Gastroesophageal sphincter (tissue), 4 donors: ENCODE measurements at regions not wholly inside any gene's neighbourhood (a gene's known extent, or its start where the extent isn't known, plus 50 kb on each side); places are given as distances from the start of the nearest gene placed in this dataset.

Experiments
- ATAC-seq: fragments of 150-250 bp; one replicate; pipeline ENCODE4 v1.9.1; 2016; ENCODE audit warnings: mild to moderate bottlenecking, moderate library complexity
- H3K27ac ChIP-seq, 4 donors: fragments of 200-600 bp; sonication (generic) in 3 of 4; 1 replicate in 3 of 4; 2 replicates in 1 of 4; pipeline ENCODE4 v1.5.1; 2016 to 2019
- H3K27me3 ChIP-seq: fragments of 200-600 bp; sonication (generic); one replicate; pipeline ENCODE4 v1.5.1; 2019
- H3K36me3 ChIP-seq, 2 donors: fragments of 200-600 bp; sonication (generic); one replicate each; pipeline ENCODE4 v1.5.1; 2019; ENCODE audit warnings: control low read depth in 1 of 2
- H3K4me1 ChIP-seq, 3 donors: fragments of 200-600 bp; sonication (generic); 1 replicate in 2 of 3; 2 replicates in 1 of 3; pipeline ENCODE4 v1.5.1; 2016 to 2019; ENCODE audit warnings: control low read depth in 2 of 3
- H3K4me3 ChIP-seq, 2 donors: fragments of 200-600 bp; sonication (generic); one replicate each; pipeline ENCODE4 v1.5.1; 2019; ENCODE audit warnings: mild to moderate bottlenecking in 1 of 2, moderate library complexity in 1 of 2
- H3K9me3 ChIP-seq, 3 donors: fragments of 200-600 bp; sonication (generic); one replicate each; pipeline ENCODE4 v1.5.1; 2017 to 2019; ENCODE audit warnings: control low read depth in 2 of 3
- EP300 ChIP-seq: sonication (generic); formaldehyde crosslinking; IDR thresholded peaks from one replicate; pipeline ENCODE4 v1.6.1; 2017; ENCODE audit warnings: antibody characterized with exemption, mild to moderate bottlenecking
- POLR2A ChIP-seq, 2 donors: fragments of 450-650 bp; IDR thresholded peaks; one replicate each; pipeline ENCODE4 v1.6.1; 2017; ENCODE audit warnings: antibody characterized with exemption in 2 of 2, mild to moderate bottlenecking in 2 of 2, moderate library complexity in 1 of 2
- POLR2AphosphoS5 ChIP-seq: sonication (generic); formaldehyde crosslinking; IDR thresholded peaks from one replicate; pipeline ENCODE4 v1.6.1; 2017; ENCODE audit warnings: antibody characterized with exemption
- WGBS, 2 donors: methylation state at CpG; one replicate each; pipeline ENCODE4 v1.1.5; 2018; ENCODE audit warnings: low coverage in 1 of 2; 5-methylcytosine and 5-hydroxymethylcytosine counted together
- TF ChIP-seq, protein P1 (sequence below), 4 experiments: fragments of 200-600 bp in 2 of 4; fragments of 450-650 bp in 2 of 4; sonication (generic) in 1 of 4; IDR thresholded peaks; one replicate each; pipeline ENCODE4 v1.5.1; 2017 to 2019; ENCODE audit warnings: antibody characterized with exemption in 4 of 4, mild to moderate bottlenecking in 2 of 4, moderate library complexity in 2 of 4

DNA sequence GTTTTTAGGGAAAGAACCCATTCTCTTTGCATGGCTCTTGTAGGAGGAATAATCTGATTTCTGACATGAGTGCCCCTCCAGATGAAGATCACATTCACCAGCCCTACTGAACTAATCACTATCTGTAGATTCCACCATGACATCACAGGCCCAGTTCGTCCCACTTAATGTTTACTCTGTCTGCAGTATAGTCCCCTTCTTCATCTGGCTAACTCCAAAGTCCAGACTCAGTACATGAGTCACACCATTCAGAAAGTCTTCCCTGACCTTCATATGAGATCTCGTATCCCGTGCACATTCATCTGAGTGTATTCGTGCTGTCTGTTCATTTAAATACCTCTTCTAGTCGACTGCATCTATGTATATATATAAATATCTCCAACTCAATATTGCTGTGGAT is 366.5 kb upstream of the AKR1E2 start:
- no peak for ATAC-seq
- no peaks in the 10 kb centered on the region for H3K9me3 ChIP-seq
- 74 to 82% methylated on average over 5 of the region's 5 CpGs for WGBS, 2 donors

DNA sequence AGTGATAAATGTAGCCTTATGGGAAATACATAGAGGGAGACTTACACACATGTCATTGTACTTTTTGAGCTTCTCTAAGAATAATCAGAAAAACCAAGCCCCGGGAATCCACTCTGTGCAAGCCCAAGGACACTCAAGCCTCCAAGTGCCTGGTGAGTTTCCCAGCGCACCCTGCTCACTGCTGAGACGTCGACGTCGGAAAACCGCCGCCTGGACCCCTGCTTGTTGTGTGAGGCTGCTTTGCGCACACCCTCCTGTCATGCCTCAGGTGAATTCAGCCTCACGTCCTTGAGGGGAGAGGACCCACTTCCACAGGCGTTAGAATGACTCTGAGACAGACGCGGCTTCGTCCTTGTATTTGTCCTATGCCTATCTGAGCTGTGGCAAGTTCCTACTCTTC is 368.4 kb upstream of the AKR1E2 start:
- Histone ChIP-seq H3K27me3 (no peaks in the 10 kb centered on the region), H3K27ac (no peak overlapping the region), H3K4me3 (no peak overlapping the region), H3K36me3 (no peaks in the 10 kb centered on the region), H3K4me1 (no peaks in the 10 kb centered on the region), H3K9me3 (no peaks in the 10 kb centered on the region)
- no peak for ATAC-seq
- TF ChIP-seq, protein P1, sequence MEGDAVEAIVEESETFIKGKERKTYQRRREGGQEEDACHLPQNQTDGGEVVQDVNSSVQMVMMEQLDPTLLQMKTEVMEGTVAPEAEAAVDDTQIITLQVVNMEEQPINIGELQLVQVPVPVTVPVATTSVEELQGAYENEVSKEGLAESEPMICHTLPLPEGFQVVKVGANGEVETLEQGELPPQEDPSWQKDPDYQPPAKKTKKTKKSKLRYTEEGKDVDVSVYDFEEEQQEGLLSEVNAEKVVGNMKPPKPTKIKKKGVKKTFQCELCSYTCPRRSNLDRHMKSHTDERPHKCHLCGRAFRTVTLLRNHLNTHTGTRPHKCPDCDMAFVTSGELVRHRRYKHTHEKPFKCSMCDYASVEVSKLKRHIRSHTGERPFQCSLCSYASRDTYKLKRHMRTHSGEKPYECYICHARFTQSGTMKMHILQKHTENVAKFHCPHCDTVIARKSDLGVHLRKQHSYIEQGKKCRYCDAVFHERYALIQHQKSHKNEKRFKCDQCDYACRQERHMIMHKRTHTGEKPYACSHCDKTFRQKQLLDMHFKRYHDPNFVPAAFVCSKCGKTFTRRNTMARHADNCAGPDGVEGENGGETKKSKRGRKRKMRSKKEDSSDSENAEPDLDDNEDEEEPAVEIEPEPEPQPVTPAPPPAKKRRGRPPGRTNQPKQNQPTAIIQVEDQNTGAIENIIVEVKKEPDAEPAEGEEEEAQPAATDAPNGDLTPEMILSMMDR (IDR thresholded peaks at IDR 0.05): no peak
- no peak for TF ChIP-seq POLR2AphosphoS5
- no peak for TF ChIP-seq POLR2A (IDR thresholded peaks at IDR 0.05)
- TF ChIP-seq EP300: no peak
- WGBS, 2 donors: 94 to 96% methylated on average over 7 to 11 of the region's 14 CpGs

More for the DNA sequence above, 366.5 kb upstream of the AKR1E2 start:
- TF ChIP-seq POLR2A (IDR thresholded peaks at IDR 0.05) (no peak), POLR2AphosphoS5 (no peak), EP300 (no peak)
- TF ChIP-seq, protein P1 (IDR thresholded peaks at IDR 0.05): no peak
- H3K4me1 ChIP-seq: no peaks in the 10 kb centered on the region
- no peaks in the 10 kb centered on the region for H3K27me3 ChIP-seq
- H3K27ac ChIP-seq: no peak overlapping the region
- H3K36me3 ChIP-seq: no peaks in the 10 kb centered on the region
- H3K4me3 ChIP-seq: no peak overlapping the region

DNA sequence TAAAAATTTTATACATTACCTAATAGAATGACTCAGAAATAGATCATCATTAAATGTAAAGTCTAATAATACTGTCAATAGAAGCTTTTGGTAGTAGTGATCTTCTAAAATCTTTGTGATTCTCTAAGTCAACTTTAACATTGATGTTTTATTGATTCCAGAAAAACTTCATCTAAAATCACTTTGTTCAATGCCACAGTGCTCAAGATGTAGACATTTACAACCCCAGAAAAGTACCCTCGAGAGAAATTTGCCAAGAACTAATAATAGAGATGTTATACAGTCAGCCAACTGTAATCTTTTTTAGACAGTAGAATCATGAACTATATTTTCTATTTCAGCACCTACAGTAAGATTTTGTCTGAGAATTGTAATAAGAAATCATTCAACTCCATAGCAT is 369.2 kb upstream of the AKR1E2 start:
- H3K9me3 ChIP-seq: no peaks in the 10 kb centered on the region
- H3K36me3 ChIP-seq: no peaks in the 10 kb centered on the region
- H3K4me1 ChIP-seq: no peaks in the 10 kb centered on the region
- TF ChIP-seq EP300 (no peak), POLR2AphosphoS5 (no peak), POLR2A (IDR thresholded peaks at IDR 0.05) (no peak)
- TF ChIP-seq, protein P1 (IDR thresholded peaks at IDR 0.05): no peak
- no peaks in the 10 kb centered on the region for H3K27me3 ChIP-seq
- 30 to 50% methylated on average over 1 of the region's 1 CpG for WGBS, 2 donors
- H3K4me3 ChIP-seq: no peak overlapping the region
- ATAC-seq: no peak
- no peak overlapping the region for H3K27ac ChIP-seq

DNA sequence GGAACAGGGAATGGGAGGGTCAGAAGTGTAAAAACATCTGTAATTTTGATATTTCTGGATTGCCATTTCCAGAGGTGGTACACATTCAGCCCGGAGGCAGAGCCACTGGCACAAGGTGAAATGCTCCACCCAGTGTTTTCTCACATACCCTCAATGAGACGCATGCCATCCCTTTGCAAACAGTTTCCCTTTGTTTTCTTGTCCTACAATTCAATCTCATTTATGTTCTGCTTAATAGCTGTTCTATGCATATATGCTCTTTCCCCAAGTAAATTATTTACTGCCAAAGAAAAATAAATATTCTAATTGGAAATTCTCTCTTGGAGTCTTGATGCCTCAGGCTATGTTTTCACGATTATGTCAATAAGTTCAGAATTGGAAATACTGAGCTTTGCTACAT is 369.7 kb upstream of the AKR1E2 start:
- H3K4me1 ChIP-seq: no peaks in the 10 kb centered on the region
- no peak for ATAC-seq
- H3K36me3 ChIP-seq: no peaks in the 10 kb centered on the region
- no peaks in the 10 kb centered on the region for H3K27me3 ChIP-seq
- H3K9me3 ChIP-seq: no peaks in the 10 kb centered on the region
- TF ChIP-seq EP300 (no peak), POLR2A (IDR thresholded peaks at IDR 0.05) (no peak)
- TF ChIP-seq, protein P1 (IDR thresholded peaks at IDR 0.05): no peak
- WGBS, 2 donors: 81 to 85% methylated on average over 3 of the region's 3 CpGs
- no peak overlapping the region for H3K4me3 ChIP-seq
- H3K27ac ChIP-seq: no peak overlapping the region

DNA sequence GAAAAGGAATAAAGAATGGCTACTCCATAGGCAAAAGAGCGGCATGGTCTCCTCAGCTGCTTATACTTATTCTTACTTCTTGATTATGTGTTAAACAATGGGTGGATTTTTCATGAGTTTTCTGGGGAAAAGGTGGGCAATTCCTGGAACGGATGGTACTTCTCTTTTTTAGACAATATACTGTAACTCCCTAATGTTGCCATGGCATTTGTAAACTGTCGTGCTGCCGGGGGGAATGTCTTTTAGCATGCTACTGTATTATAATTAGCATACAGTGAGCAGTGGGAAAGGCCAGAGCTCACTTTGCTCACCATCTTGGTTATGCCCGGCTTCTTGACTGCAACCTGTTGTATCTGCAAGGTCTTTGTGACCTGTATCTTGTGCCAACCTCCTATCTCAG is 372.1 kb upstream of the AKR1E2 start:
- WGBS, 2 donors: 68 to 92% methylated on average over 4 to 5 of the region's 5 CpGs
- Histone ChIP-seq H3K36me3 (no peaks in the 10 kb centered on the region), H3K4me3 (no peak overlapping the region), H3K27me3 (no peaks in the 10 kb centered on the region), H3K9me3 (no peaks in the 10 kb centered on the region), H3K4me1 (no peaks in the 10 kb centered on the region), H3K27ac (no peak overlapping the region)
- no peak for ATAC-seq
- no peak for TF ChIP-seq POLR2A (IDR thresholded peaks at IDR 0.05)
- TF ChIP-seq, protein P1 (IDR thresholded peaks at IDR 0.05): no peak
- TF ChIP-seq POLR2AphosphoS5: no peak
- TF ChIP-seq EP300: no peak
